Parathyroid adenoma (tissue), 2 donors: ENCODE measurements at regions not wholly inside any gene's neighbourhood (a gene's known extent, or its start where the extent isn't known, plus 50 kb on each side); places are given as distances from the start of the nearest gene placed in this dataset.

ENCODE experiments used
- H2AFZ ChIP-seq: fragments of 300-600 bp; sonication (generic); one replicate; pipeline ENCODE4 v1.7.0; 2017; ENCODE audit warnings: antibody characterized with exemption, mild to moderate bottlenecking
- H3K27ac ChIP-seq: fragments of 300-600 bp; sonication (generic); one replicate; pipeline ENCODE4 v1.7.0; 2017
- H3K27me3 ChIP-seq: fragments of 300-600 bp; sonication (generic); one replicate; pipeline ENCODE4 v1.7.0; 2017; ENCODE audit warnings: low read length; ENCODE audit not compliant: control insufficient read depth, insufficient read depth
- H3K36me3 ChIP-seq: fragments of 300-600 bp; sonication (generic); one replicate; pipeline ENCODE4 v1.7.0; 2017; ENCODE audit warnings: low read length; ENCODE audit not compliant: control insufficient read depth, insufficient read depth
- H3K4me1 ChIP-seq: fragments of 300-600 bp; sonication (generic); one replicate; pipeline ENCODE4 v1.7.0; 2017; ENCODE audit warnings: control low read depth
- H3K4me2 ChIP-seq: fragments of 300-600 bp; sonication (generic); one replicate; pipeline ENCODE4 v1.7.0; 2017; ENCODE audit warnings: low read length
- H3K4me3 ChIP-seq: fragments of 300-600 bp; sonication (generic); one replicate; pipeline ENCODE4 v1.7.0; 2017; ENCODE audit warnings: low read depth, low read length
- H3K79me2 ChIP-seq: fragments of 300-600 bp; sonication (generic); one replicate; pipeline ENCODE4 v1.7.0; 2017; ENCODE audit warnings: control low read depth
- H3K9ac ChIP-seq: fragments of 300-600 bp; sonication (generic); one replicate; pipeline ENCODE4 v1.7.0; 2017; ENCODE audit warnings: mild to moderate bottlenecking
- H3K9me3 ChIP-seq: fragments of 300-600 bp; sonication (generic); one replicate; pipeline ENCODE4 v1.7.0; 2017; ENCODE audit warnings: low read length; ENCODE audit not compliant: control insufficient read depth
- CTCF ChIP-seq: fragments of 300-600 bp; sonication (generic); IDR thresholded peaks from one replicate; pipeline ENCODE4 v1.7.0; 2017; ENCODE audit warnings: antibody characterized with exemption, mild to moderate bottlenecking
- donor health status: primary hyperparathyroidism.

- no peaks in the 10 kb centered on the region for H3K79me2 ChIP-seq
- H3K4me3 ChIP-seq, result no peak overlapping the region
- no peak overlapping the region for H3K9ac ChIP-seq
- no peak overlapping the region for H3K4me2 ChIP-seq
- no peaks in the 10 kb centered on the region for H3K9me3 ChIP-seq
- no peaks in the 10 kb centered on the region for H3K27me3 ChIP-seq
- no peaks in the 10 kb centered on the region for H3K36me3 ChIP-seq
- no peaks in the 10 kb centered on the region for H3K4me1 ChIP-seq
- no peak overlapping the region for H2AFZ ChIP-seq
- H3K27ac ChIP-seq, result no peak overlapping the region
- no peak for TF ChIP-seq CTCF
Observed at GRCh38 chr20:60961551-60961950, 290.5 kb upstream of the CDH4 start.

- Histone ChIP-seq H3K79me2 (no peaks in the 10 kb centered on the region), H3K9me3 (no peaks in the 10 kb centered on the region), H3K4me3 (no peak overlapping the region), H3K27me3 (no peaks in the 10 kb centered on the region), H2AFZ (no peak overlapping the region), H3K36me3 (no peaks in the 10 kb centered on the region), H3K4me1 (no peaks in the 10 kb centered on the region), H3K27ac (no peak overlapping the region), H3K9ac (no peak overlapping the region), H3K4me2 (no peak overlapping the region)
- TF ChIP-seq CTCF, result no peak
Observed at GRCh38 chr20:60962367-60963045, 289.6 kb upstream of the CDH4 start.

GRCh38 chr20:60963146-60963545, 288.9 kb upstream of the CDH4 start:
- H3K4me1 ChIP-seq, result no peaks in the 10 kb centered on the region
- H3K27ac ChIP-seq, result no peak overlapping the region
- H3K9me3 ChIP-seq, result no peaks in the 10 kb centered on the region
- no peak overlapping the region for H3K4me3 ChIP-seq
- H3K27me3 ChIP-seq, result no peaks in the 10 kb centered on the region
- H3K36me3 ChIP-seq, result no peaks in the 10 kb centered on the region
- no peak overlapping the region for H2AFZ ChIP-seq
- no peak for TF ChIP-seq CTCF
- no peaks in the 10 kb centered on the region for H3K79me2 ChIP-seq
- no peak overlapping the region for H3K9ac ChIP-seq
- H3K4me2 ChIP-seq, result no peak overlapping the region

GRCh38 chr20:60964911-60965310, 287.1 kb upstream of the CDH4 start:
- no peak overlapping the region for H3K9ac ChIP-seq
- no peaks in the 10 kb centered on the region for H3K4me1 ChIP-seq
- no peaks in the 10 kb centered on the region for H3K36me3 ChIP-seq
- H3K27me3 ChIP-seq, result no peaks in the 10 kb centered on the region
- no peak overlapping the region for H3K4me2 ChIP-seq
- H3K79me2 ChIP-seq, result no peaks in the 10 kb centered on the region
- H2AFZ ChIP-seq, result no peak overlapping the region
- H3K9me3 ChIP-seq, result no peaks in the 10 kb centered on the region
- no peak overlapping the region for H3K27ac ChIP-seq
- no peak overlapping the region for H3K4me3 ChIP-seq
- TF ChIP-seq CTCF, result no peak

GRCh38 chr20:60966031-60966430, 286.0 kb upstream of the CDH4 start:
- Histone ChIP-seq H3K79me2 (no peaks in the 10 kb centered on the region), H2AFZ (no peak overlapping the region), H3K27me3 (no peaks in the 10 kb centered on the region), H3K36me3 (no peaks in the 10 kb centered on the region), H3K4me1 (no peaks in the 10 kb centered on the region), H3K9me3 (no peaks in the 10 kb centered on the region), H3K27ac (no peak overlapping the region), H3K4me3 (no peak overlapping the region), H3K4me2 (no peak overlapping the region), H3K9ac (no peak overlapping the region)
- no peak for TF ChIP-seq CTCF
